Fibroblast of gingiva (primary cell): ENCODE measurements at regions not wholly inside any gene's neighbourhood (a gene's known extent, or its start where the extent isn't known, plus 50 kb on each side); places are given as distances from the start of the nearest gene placed in this dataset.

Source experiments
- DNase-seq: peaks from one replicate; pipeline ENCODE4 v3.0.0-alpha.2; 2011; ENCODE audit warnings: low read depth

DNA sequence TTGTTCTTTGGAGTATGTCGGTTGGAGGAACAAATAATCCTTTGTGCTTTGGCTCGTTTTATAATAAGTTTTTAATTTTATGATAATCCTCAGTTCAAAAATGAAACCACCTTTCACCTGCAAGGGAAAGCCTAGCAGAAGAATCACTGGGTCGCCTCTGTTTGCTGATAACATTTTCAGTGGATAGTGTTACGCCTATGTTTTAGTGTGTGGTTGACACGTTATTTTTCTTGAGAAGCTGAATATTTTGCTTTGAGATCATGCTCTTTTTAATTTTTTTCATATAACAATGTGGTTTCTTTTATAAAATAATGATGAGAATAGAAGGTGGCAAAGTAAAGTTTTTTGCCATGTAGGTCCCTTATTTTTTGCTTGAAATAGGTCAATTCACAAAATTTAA is 172.7 kb upstream of the ZEB2 start:
- DNase-seq: no peak

DNA sequence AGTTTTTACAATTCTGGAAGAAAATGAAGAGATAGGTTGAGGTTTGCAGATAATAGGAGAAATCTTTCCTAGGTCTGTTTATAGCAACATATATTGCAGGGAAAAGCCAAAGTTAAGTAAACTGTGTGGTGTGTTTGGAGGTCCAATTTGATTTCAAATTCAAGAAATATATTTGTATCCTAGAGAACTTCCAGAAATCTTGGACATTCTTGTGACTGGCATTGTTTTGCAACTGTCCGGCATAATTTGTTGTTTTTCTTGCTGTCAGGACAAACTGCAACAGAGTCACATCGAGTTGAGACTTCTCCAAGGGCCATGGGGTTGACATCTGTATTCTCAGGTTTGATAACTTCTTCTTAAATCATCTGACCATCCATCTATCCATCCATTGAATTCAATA is 170.9 kb upstream of the ZEB2 start:
- no peak for DNase-seq

DNA sequence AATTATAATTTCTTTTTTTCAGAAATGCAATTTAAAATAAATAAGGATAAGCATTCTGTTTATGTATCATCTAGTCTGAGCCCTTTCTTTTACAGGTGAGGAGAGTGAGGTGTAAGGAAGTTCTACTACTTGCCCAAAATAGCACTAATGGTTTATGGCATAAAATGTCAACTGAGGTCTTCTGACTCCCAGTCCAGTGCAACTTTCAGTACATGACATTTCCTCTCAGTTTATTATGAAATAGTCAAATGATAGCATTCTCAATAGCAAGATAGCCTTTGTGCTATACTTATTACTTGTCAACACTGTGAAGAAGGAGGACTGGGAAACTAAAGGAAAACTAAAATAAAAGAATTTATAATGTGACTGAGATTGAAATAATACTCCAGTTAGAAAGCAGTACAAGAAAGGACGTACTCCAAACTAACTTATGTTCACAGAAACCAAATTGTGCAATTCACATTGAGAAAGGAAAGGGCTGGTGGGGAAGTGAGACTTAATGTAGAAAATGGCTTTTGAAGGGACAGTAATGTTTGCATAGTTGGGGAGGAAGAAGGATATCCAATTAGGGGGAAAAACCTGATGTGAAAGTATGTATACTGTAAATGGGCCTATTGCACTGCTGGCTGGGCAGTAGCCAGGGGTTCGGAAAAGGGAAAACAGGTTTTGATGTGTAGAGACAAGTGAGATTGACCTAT is 166.7 kb upstream of the ZEB2 start:
- no peak for DNase-seq

DNA sequence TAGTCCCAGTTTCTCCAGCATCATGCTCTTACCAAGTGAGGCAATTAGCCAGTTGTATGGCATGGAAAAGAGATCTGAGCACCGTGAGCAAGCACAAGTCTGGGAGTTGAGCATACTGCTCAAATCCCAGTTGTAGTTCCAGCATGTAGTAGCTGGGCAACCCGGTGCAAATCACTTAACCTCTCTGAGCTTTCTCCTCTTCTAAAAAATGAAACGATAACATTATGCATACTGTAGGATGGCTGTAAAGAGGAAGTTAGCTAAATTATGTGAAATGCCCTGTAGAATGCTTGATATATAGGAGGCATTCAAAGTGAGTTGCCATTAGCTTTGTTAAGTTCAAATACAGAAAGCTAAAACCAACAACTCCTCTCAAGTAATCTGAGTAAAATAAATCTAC is 164.0 kb upstream of the ZEB2 start:
- no peak for DNase-seq

DNA sequence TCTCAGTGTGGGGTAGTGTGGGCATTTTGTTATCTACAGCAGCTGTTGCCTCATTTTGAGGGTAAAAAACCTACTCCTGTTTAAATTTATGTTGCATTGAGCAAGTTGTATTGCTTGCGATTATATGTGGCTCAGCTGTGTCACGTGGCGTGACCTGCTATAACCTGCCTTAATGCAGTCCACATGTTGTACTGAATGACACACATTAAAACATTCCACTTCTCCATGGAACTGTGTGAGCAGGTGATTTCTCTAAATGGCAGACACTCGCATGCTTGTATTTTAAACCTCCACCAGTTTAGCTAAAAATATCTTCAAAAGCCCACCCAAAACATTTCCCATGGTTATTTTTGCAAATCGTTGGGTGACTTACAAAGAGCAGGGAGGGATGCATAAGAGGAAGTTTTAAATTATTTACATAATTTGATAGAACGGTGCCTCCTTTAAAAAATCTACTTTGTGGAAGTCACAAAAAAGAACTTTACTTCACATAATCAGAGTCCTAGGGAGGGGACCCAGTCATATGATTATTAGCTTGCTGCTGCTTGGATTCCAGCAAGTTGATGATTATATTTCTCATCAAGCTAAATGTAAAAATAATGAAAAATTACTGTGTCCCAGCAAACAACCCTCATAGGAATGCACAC is 163.3 kb upstream of the ZEB2 start:
- DNase-seq: no peak

DNA sequence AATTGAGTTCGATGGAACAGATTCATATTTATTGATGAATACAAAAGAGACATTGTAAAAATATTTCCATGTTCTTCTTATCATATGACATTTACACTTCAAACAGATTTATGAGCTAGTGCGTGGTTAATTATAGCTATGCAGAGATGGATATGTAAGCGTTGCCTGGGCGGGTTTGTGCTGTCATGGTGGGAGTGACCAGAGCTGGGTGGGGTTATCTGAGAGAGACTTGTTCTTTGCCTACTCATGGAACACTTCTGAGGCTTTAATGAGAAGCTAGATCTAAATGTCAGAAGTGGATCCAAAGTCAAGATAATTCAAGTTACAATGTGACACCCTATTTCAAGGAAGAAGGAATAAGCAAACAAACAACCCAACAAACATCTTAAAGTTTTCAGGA is 162.3 kb upstream of the ZEB2 start:
- DNase-seq: no peak

DNA sequence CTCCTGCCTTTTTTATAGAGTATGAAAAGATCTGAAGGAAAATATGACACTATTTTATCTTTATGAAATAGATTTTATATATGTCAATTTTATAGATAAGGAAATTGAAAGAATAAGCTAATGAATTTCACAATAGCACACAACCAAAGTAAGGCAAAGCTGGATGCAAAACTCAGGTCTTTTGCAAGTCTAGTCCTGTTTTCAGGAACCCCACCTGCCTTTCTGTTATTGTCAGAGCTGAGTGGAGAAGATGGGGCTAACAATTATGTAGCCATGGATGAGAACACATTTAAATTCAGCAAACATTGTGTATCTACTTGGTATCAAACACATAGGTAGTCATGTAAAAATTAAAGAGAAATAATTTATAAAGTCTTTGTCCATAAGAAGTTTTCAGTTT is 161.5 kb upstream of the ZEB2 start:
- no peak for DNase-seq

DNA sequence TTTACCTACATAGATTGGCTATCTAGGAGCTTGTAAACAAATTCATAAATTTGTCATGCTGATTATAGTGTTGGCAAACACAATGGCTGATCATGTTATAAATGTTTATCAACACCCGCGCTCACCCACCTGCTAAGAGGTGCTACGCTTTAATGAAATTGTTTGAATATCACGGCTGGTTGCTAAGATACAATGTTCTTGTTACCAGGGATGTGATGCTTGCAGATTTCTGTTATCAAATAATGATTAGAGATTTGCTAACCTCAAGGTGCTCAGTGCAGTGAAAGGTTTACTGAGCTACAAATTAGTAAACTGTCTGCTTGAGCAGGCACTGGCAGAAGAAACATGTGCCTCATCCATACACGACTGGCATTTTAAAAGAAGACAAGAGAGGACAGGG is 160.0 kb upstream of the ZEB2 start:
- DNase-seq: no peak

DNA sequence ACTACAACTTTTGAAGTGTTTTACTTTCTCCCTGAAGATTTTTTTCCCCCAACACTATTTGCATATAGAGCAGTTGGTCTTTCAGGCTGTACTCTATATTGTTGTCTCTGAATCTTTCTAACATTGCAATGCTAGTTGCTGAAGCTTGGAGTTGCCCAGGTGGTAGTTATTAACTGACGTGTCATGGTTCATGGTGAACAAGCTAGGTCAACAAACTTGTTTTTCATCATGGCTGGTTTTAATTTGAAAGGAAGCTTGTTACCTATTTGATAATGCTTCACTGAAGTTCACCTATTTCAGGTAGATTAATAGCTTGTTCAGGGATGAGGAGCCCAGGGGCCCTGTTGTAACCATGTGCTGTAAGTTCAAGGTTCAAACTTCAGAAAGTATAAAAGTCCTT is 158.8 kb upstream of the ZEB2 start:
- no peak for DNase-seq

DNA sequence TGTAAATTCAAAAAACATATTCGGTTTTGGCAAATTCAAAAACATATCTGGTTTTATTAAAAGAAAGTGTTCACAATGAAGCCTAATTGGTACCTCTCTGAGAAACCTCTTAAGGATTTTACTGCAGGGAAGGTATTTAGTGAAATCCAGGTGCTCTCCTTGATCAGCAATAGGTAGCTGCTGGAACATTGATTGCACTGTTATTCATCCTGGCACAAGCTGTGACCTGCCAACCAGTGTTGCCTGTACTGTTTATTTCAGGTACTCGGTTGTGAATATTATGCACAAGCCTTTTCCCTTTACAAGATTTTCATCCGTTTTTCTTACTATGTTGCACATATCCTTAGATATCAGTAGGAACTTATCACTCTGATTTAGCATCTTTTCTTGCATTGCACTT is 155.8 kb upstream of the ZEB2 start:
- no peak for DNase-seq

DNA sequence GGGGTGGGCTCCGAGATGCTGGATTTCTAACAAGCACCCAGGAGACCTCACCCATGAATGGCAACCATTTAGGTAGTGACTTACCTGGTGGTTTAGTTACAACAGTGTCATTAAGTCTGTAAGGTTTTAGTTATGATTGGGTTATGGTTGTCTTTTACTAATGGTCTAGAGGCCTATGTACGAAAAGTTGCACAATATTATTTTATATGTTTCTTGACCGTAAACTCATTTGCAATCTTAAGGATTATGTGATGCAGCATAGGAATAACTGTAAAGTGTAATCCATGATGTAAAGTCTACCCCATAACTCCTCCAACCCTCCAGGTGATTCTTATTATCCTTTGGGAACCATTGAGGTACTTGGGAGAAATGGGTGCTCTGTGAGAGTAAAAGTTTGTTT is 155.4 kb upstream of the ZEB2 start:
- no peak for DNase-seq

DNA sequence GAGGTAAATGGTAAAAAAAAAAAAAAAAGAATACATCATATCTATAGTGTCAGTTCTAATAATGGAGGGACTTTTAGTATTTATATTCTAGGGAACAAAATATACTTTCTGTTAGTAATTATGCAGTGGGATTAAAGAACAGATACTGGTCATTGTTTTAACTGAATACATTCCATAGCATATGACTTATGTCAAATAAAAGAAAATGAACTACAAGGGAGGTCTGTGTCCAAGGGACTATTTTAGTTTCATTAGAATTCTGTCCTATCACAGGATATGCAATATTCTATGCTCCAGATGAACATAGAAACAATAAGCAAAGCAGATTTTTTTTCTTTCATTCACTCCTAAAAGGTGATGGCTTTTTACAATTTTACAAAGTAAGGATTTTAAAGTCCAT is 154.2 kb upstream of the ZEB2 start:
- no peak for DNase-seq

DNA sequence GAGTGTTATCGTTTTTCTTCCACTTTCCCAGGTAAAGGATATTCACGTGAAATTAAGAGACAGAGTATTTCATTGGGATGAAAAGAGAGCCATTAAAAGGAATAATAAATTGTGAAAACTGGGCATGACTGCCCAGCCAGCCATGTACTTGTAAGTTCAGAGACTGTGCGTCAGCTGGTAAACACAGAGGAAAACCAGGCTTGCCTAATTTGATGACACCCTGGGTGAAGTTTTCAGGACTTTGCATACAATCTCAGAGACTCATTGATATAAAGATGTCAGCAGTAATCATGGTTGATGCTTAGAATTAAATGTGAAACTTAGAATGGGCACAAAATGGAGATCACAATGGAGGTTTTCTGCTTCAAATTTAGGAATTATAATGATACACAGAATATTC is 153.5 kb upstream of the ZEB2 start:
- no peak for DNase-seq

DNA sequence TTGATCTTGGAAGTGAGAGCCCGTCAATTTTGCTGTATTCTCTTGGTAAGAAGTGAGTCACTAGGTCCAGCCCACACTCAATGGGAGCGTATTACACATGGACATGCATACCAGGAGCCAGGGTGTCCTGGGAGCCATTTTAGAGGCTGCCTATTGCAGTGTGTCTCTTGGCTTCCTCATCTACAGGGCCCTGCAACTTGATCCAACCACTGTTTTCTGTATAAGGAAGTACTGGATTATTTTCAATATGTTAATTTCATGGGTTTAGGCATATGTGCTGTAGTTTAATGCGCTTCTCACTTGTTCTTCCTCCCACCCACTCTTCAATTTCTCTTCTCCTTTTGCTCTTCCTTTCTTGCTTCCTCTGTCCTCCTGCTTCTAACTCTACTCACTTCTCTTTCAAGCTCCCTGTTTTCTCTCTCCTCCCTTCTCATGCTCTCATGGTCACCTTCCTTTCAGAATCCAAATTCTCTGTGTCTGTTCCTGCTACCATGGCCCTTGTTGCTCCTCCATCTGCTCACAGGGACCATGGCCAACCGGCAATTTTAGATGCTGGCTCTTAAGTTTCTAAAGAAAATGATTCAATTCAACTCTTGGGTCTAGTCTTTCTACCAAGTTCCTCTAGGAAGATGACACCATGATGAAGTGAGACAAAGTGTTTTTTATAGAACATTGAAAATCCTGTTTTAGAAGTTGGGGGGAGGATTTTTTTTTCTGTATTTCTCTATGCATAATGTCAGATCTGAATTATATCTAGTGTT is 152.0 kb upstream of the ZEB2 start:
- no peak for DNase-seq

DNA sequence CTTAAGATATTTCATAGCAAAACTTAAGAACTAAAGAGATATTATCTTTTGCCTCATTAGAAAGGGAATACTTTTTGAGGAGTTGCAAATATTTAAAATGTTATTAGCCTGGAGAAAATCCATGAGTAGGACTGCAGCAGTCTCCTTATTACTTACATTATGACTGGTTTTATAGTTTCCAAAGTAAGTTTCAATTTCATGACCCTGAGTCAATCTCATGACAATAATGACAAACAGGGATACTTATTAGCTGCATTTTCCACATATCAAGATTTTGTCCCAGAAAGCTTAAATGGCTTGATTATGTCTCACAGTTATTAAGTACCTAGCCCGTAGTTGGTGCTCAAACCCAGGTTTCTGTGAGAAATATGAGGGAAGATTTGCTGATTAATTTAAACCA is 150.8 kb upstream of the ZEB2 start:
- DNase-seq: no peak

DNA sequence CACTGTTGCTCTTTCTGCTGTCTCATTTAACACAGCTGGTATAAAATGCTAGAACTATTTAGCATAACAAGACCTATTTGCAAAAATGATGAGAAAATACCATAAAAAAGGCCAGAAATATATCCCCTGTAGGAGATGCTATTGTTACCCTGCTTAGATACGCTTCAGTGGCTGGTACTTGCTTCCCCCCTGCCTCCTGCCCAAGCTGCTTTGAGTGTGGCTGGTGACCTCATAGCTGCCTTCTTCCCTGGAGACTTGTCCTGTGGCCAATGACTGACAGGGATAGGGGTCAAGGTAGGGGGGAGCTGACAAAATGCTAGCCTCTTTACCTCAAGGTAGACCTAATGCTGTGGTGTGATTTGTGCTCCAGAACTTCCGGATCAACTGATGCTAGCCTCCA is 150.2 kb upstream of the ZEB2 start:
- no peak for DNase-seq

DNA sequence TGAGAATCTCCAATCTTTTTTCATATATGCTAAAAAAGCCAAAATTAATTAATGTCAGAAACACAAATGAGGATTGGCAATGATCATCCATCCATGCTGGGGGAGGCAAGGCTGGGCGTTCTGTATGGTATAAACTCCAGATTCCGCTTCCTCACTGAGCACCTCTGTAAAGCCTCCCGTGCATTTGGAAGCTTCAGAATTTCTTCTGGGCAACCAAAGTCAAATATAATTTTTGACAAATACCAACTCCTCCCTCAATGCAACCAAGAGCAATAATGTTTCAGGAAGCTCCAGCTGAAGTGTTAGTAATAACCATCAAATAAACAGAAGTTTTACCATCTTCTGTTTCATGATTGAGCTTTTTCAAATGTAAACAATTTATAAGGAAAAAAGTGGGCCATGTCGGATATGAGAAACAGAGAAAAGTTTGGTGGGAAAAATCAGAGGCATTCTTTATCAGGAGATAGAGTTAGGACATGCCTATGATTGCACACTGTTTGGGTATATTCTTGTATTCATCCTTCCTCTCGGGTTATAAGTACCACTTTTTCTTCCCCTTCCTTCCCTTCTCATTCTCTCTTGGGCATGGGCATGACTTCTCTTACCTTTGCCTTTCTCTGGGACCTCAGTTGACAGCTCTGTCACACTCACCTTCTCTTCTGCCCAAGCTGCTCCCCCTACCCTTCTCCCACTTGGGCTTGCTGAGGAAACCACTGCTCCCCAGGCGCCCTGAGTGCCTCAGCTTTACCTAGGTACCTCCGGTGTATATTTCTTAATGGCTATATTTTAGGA is 149.5 kb upstream of the ZEB2 start:
- DNase-seq: no peak

DNA sequence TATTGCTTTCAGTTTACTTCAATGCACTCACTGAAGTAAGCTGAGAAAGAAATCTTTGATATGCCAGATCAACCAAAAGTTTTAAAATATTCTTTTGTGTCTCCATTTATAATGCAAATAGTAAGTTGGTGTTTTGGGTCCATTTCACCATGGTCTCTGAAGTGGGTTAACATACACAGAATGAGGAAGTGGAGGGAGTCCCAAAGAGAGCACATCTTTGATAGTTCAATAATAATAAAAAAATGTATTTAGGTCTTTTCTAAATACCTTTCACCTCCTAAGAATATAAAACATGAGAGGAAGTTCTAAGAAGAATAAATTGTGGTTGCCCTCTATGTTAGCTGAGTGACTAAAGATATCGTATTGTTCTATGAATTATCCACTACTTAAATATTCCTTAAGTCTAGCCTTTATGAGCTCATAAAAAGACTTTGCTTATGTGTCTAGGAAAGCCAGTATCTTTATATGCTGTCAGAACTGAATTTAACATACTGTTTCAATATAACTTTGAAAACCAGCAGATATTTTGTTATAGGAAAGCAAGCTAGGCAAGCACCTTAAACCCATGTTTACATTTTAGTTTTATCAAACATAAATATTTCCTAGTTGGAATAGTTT is 148.7 kb upstream of the ZEB2 start:
- DNase-seq: no peak

DNA sequence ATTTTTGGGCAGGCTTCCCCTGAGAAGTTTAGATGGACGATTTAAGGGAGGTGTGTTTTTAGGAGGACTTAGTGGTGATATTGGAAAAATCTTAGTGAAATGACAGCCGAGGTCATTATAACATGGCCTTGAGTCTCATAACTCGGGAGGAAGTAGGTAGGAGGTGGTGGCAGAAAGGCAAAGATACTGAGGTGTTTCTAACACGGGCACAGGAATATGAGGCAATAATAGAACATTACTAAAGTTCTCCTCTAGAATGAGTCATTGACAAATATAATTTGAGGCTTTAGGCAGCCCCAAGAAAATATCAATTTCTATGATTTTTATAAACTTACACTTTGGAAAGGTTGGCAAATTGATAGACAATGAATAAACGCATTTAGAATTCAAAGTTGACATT is 146.1 kb upstream of the ZEB2 start:
- no peak for DNase-seq

DNA sequence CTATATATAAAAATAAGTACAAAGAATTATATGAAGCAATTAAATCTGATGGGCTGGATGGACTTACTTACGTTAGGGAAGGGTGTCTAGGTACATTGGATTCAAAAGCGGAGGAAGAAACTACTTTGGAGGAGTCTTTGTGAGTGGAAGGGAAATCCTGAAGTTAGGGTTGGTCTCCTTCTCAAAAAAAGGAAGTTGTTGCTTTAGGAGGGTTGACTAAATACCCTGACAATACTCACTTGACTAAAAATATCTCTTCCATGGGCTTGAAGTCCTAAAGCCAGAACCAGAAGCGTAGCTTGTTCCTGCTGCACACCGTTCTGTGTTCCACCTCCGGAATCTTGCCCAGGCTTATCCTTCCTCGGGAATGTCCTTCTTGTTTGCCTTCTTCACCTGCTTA is 143.3 kb upstream of the ZEB2 start:
- no peak for DNase-seq

DNA sequence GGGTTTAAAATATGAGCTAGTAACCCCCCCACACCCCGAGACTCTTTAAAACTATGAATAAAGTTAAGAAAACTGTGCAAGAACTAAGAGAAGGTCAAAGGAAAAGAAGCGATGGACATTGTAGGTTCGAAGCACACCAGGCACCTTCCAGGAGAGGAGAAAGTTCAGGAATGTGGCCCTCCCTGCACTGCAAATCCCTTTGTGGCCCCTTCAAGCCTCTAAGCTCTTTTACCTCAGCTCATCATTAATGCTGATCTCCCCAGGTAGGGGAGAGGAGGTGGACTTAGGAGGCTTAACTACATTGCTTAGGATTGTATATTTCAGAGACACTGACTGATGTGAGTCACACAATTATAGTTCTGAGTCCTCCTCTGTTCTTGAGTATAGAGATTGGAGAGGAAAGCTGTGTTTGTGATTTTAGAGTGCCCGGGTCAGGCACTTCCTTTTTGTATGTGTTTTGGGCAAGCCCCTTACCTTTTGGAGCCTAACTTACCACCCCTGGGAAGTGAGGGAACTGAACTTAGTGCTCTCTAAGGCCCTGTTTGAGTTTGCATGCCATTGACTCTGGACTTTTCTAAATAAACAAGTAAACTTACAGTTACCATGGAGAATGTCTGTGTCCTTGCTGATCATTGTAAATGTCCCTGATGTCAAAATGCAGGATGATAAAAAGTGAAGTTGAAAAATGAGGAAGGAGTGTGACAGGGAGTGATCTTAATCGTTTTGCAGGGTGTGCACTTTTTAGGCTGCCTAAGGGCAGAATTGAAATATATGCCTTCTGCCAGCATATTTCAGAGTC is 140.8 kb upstream of the ZEB2 start:
- no peak for DNase-seq
